ENCODE measurements at regions not wholly inside any gene's neighbourhood (a gene's known extent, or its start where the extent isn't known, plus 50 kb on each side); places are given as distances from the start of the nearest gene placed in this dataset.
A peak's percentile ranks its signal among the peaks of the same experiment; 100 is the strongest.

GRCh38 chr18:54767098-54767497 is 61.2 kb upstream of the RAB27B start:
- no peak for DNase-seq (ENCODE audit: low read depth in 1 of 2, low spot score in 1 of 2)

- DNase-seq (ENCODE audit: low read depth in 1 of 2, low spot score in 1 of 2): no peak
Observed at GRCh38 chr18:54769526-54770464, 58.5 kb upstream of the RAB27B start.

- DNase-seq (ENCODE audit: low read depth in 1 of 2, low spot score in 1 of 2): no peak
Observed at GRCh38 chr18:54772056-54772455, 56.2 kb upstream of the RAB27B start.

- no peak for DNase-seq (ENCODE audit: low read depth in 1 of 2, low spot score in 1 of 2)
Observed at GRCh38 chr18:54774423-54774822, 53.9 kb upstream of the RAB27B start.

GRCh38 chr18:54774981-54775665 is 53.2 kb upstream of the RAB27B start:
- no peak for DNase-seq (ENCODE audit: low read depth in 1 of 2, low spot score in 1 of 2)

- no peak for DNase-seq (ENCODE audit: low read depth in 1 of 2, low spot score in 1 of 2)
Observed at GRCh38 chr18:54775686-54776085, 52.6 kb upstream of the RAB27B start.

- DNase-seq (ENCODE audit: low read depth in 1 of 2, low spot score in 1 of 2): peak in 1 of 2 donors; percentile 14
Observed at GRCh38 chr18:54776282-54776977, 51.8 kb upstream of the RAB27B start.

- no peak for DNase-seq (ENCODE audit: low read depth in 1 of 2, low spot score in 1 of 2)
Observed at GRCh38 chr18:54777118-54777791, 51.0 kb upstream of the RAB27B start.

GRCh38 chr18:54777989-54778388 is 50.3 kb upstream of the RAB27B start:
- DNase-seq (ENCODE audit: low read depth in 1 of 2, low spot score in 1 of 2): no peak

Measured in activated CD4-positive, alpha-beta T cell treated with anti-CD3 and anti-CD28 coated beads, Interleukin-2, amount 50 U/mL, for 24 hours (primary cell).